Lower leg skin (tissue), 3 donors: ENCODE measurements at regions not wholly inside any gene's neighbourhood (a gene's known extent, or its start where the extent isn't known, plus 50 kb on each side); places are given as distances from the start of the nearest gene placed in this dataset.

Source experiments
- CTCF ChIP-seq, 3 donors: fragments of 450-650 bp; IDR thresholded peaks; one replicate each; pipeline ENCODE4 v1.5.1; 2016; ENCODE audit warnings: antibody characterized with exemption in 3 of 3, mild to moderate bottlenecking in 3 of 3, moderate library complexity in 2 of 3
- POLR2A ChIP-seq, 2 donors: fragments of 450-650 bp; IDR thresholded peaks; one replicate each; pipeline ENCODE4 v1.6.1; 2016 to 2017; ENCODE audit warnings: antibody characterized with exemption in 2 of 2, mild to moderate bottlenecking in 1 of 2, moderate library complexity in 1 of 2

GRCh38 chr3:26308454-26308853, 314.1 kb upstream of the LRRC3B start:
- no peak for TF ChIP-seq POLR2A (IDR thresholded peaks at IDR 0.05)
- TF ChIP-seq CTCF (IDR thresholded peaks at IDR 0.05) = no peak
